Spinal cord (tissue), 9 donors: ENCODE measurements at regions not wholly inside any gene's neighbourhood (a gene's known extent, or its start where the extent isn't known, plus 50 kb on each side); places are given as distances from the start of the nearest gene placed in this dataset.

Experiments used
- DNase-seq, 6 donors: peaks; one replicate each; pipeline versions ENCODE4 v3.0.0 to v3.0.0-alpha.2; 2013 to 2015; ENCODE audit warnings: low spot score in 6 of 6, low read depth in 4 of 6
- H3K27ac ChIP-seq: one replicate; pipeline ENCODE4 v1.5.1; 2013; ENCODE audit warnings: low read depth, low read length, control low read depth
- H3K27me3 ChIP-seq: one replicate; pipeline ENCODE4 v1.6.1; 2013; ENCODE audit warnings: low read length; ENCODE audit not compliant: control insufficient read depth, insufficient read depth
- H3K36me3 ChIP-seq: one replicate; pipeline ENCODE4 v1.6.1; 2013; ENCODE audit warnings: low read length; ENCODE audit not compliant: control insufficient read depth, insufficient read depth
- H3K4me1 ChIP-seq: one replicate; pipeline ENCODE4 v1.6.1; 2013; ENCODE audit warnings: low read length; ENCODE audit not compliant: control insufficient read depth, insufficient read depth
- H3K4me3 ChIP-seq: one replicate; pipeline ENCODE4 v1.5.1; 2013; ENCODE audit warnings: low read depth, low read length, control low read depth
- H3K9me3 ChIP-seq: one replicate; pipeline ENCODE4 v1.6.1; 2013; ENCODE audit warnings: low read length; ENCODE audit not compliant: control insufficient read depth, insufficient read depth
- WGBS: methylation state at CpG from one replicate; pipeline ENCODE4 v1.1.5; 2013; ENCODE audit warnings: missing lambda C conversion rate; ENCODE audit not compliant: insufficient coverage; 5-methylcytosine and 5-hydroxymethylcytosine counted together
- donor health status: healthy.

GRCh38 chr5:54838843-54839242, 146.6 kb downstream of the ESM1 start:
- WGBS, result no CpG with 5 or more reads among the region's 1 CpG
- H3K27me3 ChIP-seq, result no peaks in the 10 kb centered on the region
- H3K4me1 ChIP-seq, result no peaks in the 10 kb centered on the region
- H3K9me3 ChIP-seq, result no peaks in the 10 kb centered on the region
- no peak overlapping the region for H3K27ac ChIP-seq
- H3K4me3 ChIP-seq, result no peak overlapping the region
- DNase-seq, result no peak
- H3K36me3 ChIP-seq, result no peaks in the 10 kb centered on the region

- DNase-seq, result no peak
- H3K27ac ChIP-seq, result no peak overlapping the region
- WGBS, result 93% methylated on average over 3 of the region's 6 CpGs
Observed at GRCh38 chr5:54837981-54838380, 147.4 kb downstream of the ESM1 start.

GRCh38 chr5:54837093-54837492, 148.3 kb downstream of the ESM1 start:
- no peak for DNase-seq
- H3K27me3 ChIP-seq, result no peaks in the 10 kb centered on the region
- H3K36me3 ChIP-seq, result no peaks in the 10 kb centered on the region
- H3K4me1 ChIP-seq, result no peaks in the 10 kb centered on the region
- 80% methylated on average over 1 of the region's 7 CpGs for WGBS
- H3K9me3 ChIP-seq, result no peaks in the 10 kb centered on the region
- H3K4me3 ChIP-seq, result no peak overlapping the region
- H3K27ac ChIP-seq, result no peak overlapping the region

More at GRCh38 chr5:54837981-54838380, 147.4 kb downstream of the ESM1 start:
- Histone ChIP-seq H3K27me3 (no peaks in the 10 kb centered on the region), H3K9me3 (no peaks in the 10 kb centered on the region), H3K4me1 (no peaks in the 10 kb centered on the region), H3K4me3 (no peak overlapping the region), H3K36me3 (no peaks in the 10 kb centered on the region)

GRCh38 chr5:54835647-54836046, 149.7 kb downstream of the ESM1 start:
- H3K27me3 ChIP-seq, result no peaks in the 10 kb centered on the region
- DNase-seq, result no peak
- no CpG with 5 or more reads among the region's 2 CpGs for WGBS

DNA sequence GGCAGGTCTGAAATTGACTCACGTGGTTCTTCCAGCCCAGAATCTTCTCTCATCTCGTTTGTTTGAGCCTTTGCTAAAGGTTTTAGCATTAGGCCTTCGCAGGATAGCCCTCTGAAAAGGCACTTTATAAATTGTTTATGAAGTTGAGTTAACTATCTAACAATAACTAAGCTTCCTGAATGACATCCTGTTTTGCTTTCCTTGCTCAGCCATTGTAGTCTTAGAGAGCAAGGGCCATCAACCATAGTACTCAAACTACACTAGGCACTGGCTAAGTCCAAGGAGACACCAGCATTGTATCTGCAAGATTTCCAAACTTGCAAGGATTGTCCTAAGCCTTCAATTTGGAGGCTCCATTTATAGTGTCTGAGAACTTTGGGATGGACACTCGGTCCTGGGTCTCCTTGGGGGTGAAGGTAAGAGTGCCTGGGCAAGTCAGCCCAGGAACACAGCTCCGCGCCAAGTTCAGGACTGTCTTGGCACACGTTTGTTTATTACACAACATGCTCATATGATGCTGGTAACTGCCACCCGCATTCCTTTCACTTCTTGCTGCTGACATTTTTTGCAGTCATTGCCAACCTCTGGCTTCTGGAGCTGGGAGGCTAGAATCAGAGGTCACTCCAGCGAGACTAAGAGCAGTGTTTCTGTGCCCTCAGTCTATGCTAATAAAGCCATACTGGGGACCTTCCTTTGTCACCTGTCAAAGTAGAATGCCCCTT, 151.1 kb downstream of the ESM1 start:
- H3K27ac ChIP-seq, result no peak overlapping the region
- no peaks in the 10 kb centered on the region for H3K27me3 ChIP-seq
- WGBS, result 97% methylated on average over 5 of the region's 9 CpGs
- no peaks in the 10 kb centered on the region for H3K4me1 ChIP-seq
- no peak for DNase-seq
- no peaks in the 10 kb centered on the region for H3K36me3 ChIP-seq
- no peaks in the 10 kb centered on the region for H3K9me3 ChIP-seq
- H3K4me3 ChIP-seq, result no peak overlapping the region

More at GRCh38 chr5:54835647-54836046, 149.7 kb downstream of the ESM1 start:
- Histone ChIP-seq H3K4me1 (no peaks in the 10 kb centered on the region), H3K36me3 (no peaks in the 10 kb centered on the region), H3K27ac (no peak overlapping the region), H3K9me3 (no peaks in the 10 kb centered on the region), H3K4me3 (no peak overlapping the region)

DNA sequence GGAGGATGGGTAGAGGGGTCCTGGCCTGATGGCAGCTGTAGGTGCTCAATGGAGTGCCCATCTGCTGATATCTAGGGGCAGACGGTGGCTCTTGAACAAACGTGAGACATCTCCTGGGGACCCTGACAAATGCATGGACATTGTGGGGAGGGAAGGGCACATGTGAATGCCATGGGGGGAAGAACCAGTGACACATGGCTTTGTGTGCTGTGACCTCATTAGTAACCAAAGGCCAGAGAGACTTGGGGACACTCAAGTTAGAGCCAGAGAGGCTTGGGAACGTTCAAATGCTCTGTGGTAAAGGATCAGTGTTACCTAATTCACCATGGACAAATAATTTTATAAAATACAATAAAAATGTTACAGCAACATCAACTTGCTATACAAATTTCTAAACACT, 151.8 kb downstream of the ESM1 start:
- no peaks in the 10 kb centered on the region for H3K4me1 ChIP-seq
- H3K9me3 ChIP-seq, result no peaks in the 10 kb centered on the region
- no peak overlapping the region for H3K27ac ChIP-seq
- no peak for DNase-seq
- H3K4me3 ChIP-seq, result no peak overlapping the region
- 73% methylated on average over 2 of the region's 3 CpGs for WGBS
- H3K36me3 ChIP-seq, result no peaks in the 10 kb centered on the region
- H3K27me3 ChIP-seq, result no peaks in the 10 kb centered on the region

- H3K4me1 ChIP-seq, result no peaks in the 10 kb centered on the region
- WGBS, result 67% methylated on average over 4 of the region's 5 CpGs
- no peak for DNase-seq
- no peak overlapping the region for H3K4me3 ChIP-seq
- H3K9me3 ChIP-seq, result no peaks in the 10 kb centered on the region
- no peak overlapping the region for H3K27ac ChIP-seq
- H3K36me3 ChIP-seq, result no peaks in the 10 kb centered on the region
- no peaks in the 10 kb centered on the region for H3K27me3 ChIP-seq
Observed at GRCh38 chr5:54832858-54833257, 152.5 kb downstream of the ESM1 start.

- H3K36me3 ChIP-seq, result no peaks in the 10 kb centered on the region
- H3K4me1 ChIP-seq, result no peaks in the 10 kb centered on the region
- no peaks in the 10 kb centered on the region for H3K27me3 ChIP-seq
- no CpG with 5 or more reads among the region's 2 CpGs for WGBS
- no peak overlapping the region for H3K4me3 ChIP-seq
- no peaks in the 10 kb centered on the region for H3K9me3 ChIP-seq
- DNase-seq, result no peak
- no peak overlapping the region for H3K27ac ChIP-seq
Observed at GRCh38 chr5:54832045-54832444, 153.3 kb downstream of the ESM1 start.

- Histone ChIP-seq H3K27ac (no peak overlapping the region), H3K9me3 (no peaks in the 10 kb centered on the region), H3K27me3 (no peaks in the 10 kb centered on the region), H3K4me3 (no peak overlapping the region), H3K4me1 (no peaks in the 10 kb centered on the region), H3K36me3 (no peaks in the 10 kb centered on the region)
- no peak for DNase-seq
- WGBS, result 89% methylated on average over 3 of the region's 4 CpGs
Observed at GRCh38 chr5:54831233-54831632, 154.2 kb downstream of the ESM1 start.
